Duodenal mucosa (tissue), 2 donors: ENCODE measurements at regions not wholly inside any gene's neighbourhood (a gene's known extent, or its start where the extent isn't known, plus 50 kb on each side); places are given as distances from the start of the nearest gene placed in this dataset.

ENCODE experiments used
- H3K27ac ChIP-seq: one replicate; pipeline ENCODE4 v1.7.0; 2013; ENCODE audit warnings: low read depth, low read length
- H3K27me3 ChIP-seq, 2 donors: one replicate each; pipeline ENCODE4 v1.7.0; 2013; ENCODE audit warnings: low read length in 2 of 2, control low read depth in 1 of 2; ENCODE audit not compliant: insufficient read depth in 2 of 2, control insufficient read depth in 1 of 2
- H3K36me3 ChIP-seq, 2 donors: one replicate each; pipeline ENCODE4 v1.7.0; 2013; ENCODE audit warnings: low read length in 2 of 2, control low read depth in 1 of 2; ENCODE audit not compliant: insufficient read depth in 2 of 2, control insufficient read depth in 1 of 2
- H3K4me1 ChIP-seq, 2 donors: one replicate each; pipeline ENCODE4 v1.7.0; 2013; ENCODE audit warnings: low read length in 2 of 2, control low read depth in 1 of 2; ENCODE audit not compliant: insufficient read depth in 2 of 2, control insufficient read depth in 1 of 2
- H3K4me3 ChIP-seq, 2 donors: one replicate each; pipeline ENCODE4 v1.7.0; 2013; ENCODE audit warnings: low read length in 2 of 2, low read depth in 1 of 2
- H3K9ac ChIP-seq, 2 donors: one replicate each; pipeline ENCODE4 v1.7.0; 2013; ENCODE audit warnings: low read length in 2 of 2, low read depth in 1 of 2
- H3K9me3 ChIP-seq, 2 donors: one replicate each; pipeline ENCODE4 v1.7.0; 2013; ENCODE audit warnings: low read length in 2 of 2, control low read depth in 1 of 2; ENCODE audit not compliant: control insufficient read depth in 1 of 2

- no peaks in the 10 kb centered on the region for H3K4me1 ChIP-seq
Measured at GRCh38 chr3:81255463-81255862, 506.0 kb downstream of the GBE1 start.

DNA sequence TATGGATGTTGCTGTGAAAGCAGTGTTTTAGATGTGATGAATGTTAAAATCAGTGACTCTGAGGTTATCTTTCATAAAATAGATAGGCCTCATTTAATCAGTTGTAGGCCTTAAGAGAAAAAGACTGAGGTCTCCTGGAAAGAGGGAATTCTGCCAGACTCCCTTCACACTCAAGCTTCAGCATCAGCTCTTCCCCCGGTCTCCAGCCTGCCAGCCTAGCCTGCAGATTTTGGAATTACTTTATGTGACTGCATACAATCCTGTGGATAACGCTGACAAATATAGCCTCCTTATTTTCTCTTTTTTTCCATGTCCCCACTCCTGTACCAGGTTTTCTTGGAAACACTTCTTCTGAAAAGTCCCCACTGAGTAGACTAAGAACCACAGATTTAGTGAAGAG, 510.3 kb downstream of the GBE1 start:
- Histone ChIP-seq H3K4me3 (no peak overlapping the region), H3K4me1 (peaks cover 0 to 6% of the 10 kb centered on the region in 2 donors), H3K27me3 (no peaks in the 10 kb centered on the region), H3K27ac (no peak overlapping the region), H3K36me3 (no peaks in the 10 kb centered on the region), H3K9me3 (no peaks in the 10 kb centered on the region), H3K9ac (no peak overlapping the region)

More at GRCh38 chr3:81255463-81255862, 506.0 kb downstream of the GBE1 start:
- no peak overlapping the region for H3K4me3 ChIP-seq
- H3K36me3 ChIP-seq: no peaks in the 10 kb centered on the region
- no peaks in the 10 kb centered on the region for H3K9me3 ChIP-seq
- H3K27me3 ChIP-seq: no peaks in the 10 kb centered on the region
- H3K9ac ChIP-seq: no peak overlapping the region
- H3K27ac ChIP-seq: no peak overlapping the region

- Histone ChIP-seq H3K27ac (no peak overlapping the region), H3K4me3 (no peak overlapping the region)
Measured at GRCh38 chr3:81249540-81250029, 511.9 kb downstream of the GBE1 start.

GRCh38 chr3:81245501-81245900, 515.9 kb downstream of the GBE1 start:
- Histone ChIP-seq H3K4me1 (peaks cover 0 to 6% of the 10 kb centered on the region in 2 donors), H3K4me3 (no peak overlapping the region), H3K27ac (no peak overlapping the region), H3K9me3 (no peaks in the 10 kb centered on the region), H3K36me3 (no peaks in the 10 kb centered on the region), H3K9ac (no peak overlapping the region), H3K27me3 (no peaks in the 10 kb centered on the region)

More at GRCh38 chr3:81249540-81250029, 511.9 kb downstream of the GBE1 start:
- Histone ChIP-seq H3K27me3 (no peaks in the 10 kb centered on the region), H3K9me3 (no peaks in the 10 kb centered on the region), H3K36me3 (no peaks in the 10 kb centered on the region), H3K9ac (no peak overlapping the region), H3K4me1 (peaks cover 0 to 6% of the 10 kb centered on the region in 2 donors)

- no peaks in the 10 kb centered on the region for H3K9me3 ChIP-seq
- H3K36me3 ChIP-seq: no peaks in the 10 kb centered on the region
- H3K27ac ChIP-seq: no peak overlapping the region
- H3K9ac ChIP-seq: no peak overlapping the region
- no peaks in the 10 kb centered on the region for H3K27me3 ChIP-seq
- H3K4me1 ChIP-seq: peaks cover 0 to 4% of the 10 kb centered on the region in 2 donors
- H3K4me3 ChIP-seq: no peak overlapping the region
Measured at GRCh38 chr3:81245043-81245442, 516.4 kb downstream of the GBE1 start.

DNA sequence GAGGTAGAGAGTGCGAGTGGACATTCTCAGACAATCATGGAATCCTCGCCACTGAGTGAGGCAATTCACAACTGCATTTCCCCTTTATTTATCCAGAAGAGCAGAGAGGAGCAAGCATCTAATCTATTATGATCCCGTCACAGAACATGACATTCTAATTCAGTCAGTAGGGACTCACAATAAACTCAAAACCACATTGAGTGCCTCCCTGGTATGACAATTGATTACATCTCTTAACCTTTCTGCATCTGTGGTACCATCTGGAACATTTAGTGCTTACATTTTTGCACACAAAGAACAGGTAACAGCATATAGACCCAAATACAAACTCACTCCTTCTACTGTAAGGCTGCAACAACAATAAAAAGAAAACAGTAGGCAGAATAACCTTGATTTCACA, 517.2 kb downstream of the GBE1 start:
- no peak overlapping the region for H3K27ac ChIP-seq
- H3K9me3 ChIP-seq: no peaks in the 10 kb centered on the region
- H3K9ac ChIP-seq: no peak overlapping the region
- H3K27me3 ChIP-seq: no peaks in the 10 kb centered on the region
- no peaks in the 10 kb centered on the region for H3K4me1 ChIP-seq
- no peak overlapping the region for H3K4me3 ChIP-seq
- H3K36me3 ChIP-seq: no peaks in the 10 kb centered on the region

GRCh38 chr3:81242871-81243270, 518.6 kb downstream of the GBE1 start:
- no peak overlapping the region for H3K4me3 ChIP-seq
- H3K36me3 ChIP-seq: no peaks in the 10 kb centered on the region

GRCh38 chr3:81237181-81237580, 524.3 kb downstream of the GBE1 start:
- Histone ChIP-seq H3K27me3 (no peaks in the 10 kb centered on the region), H3K27ac (no peak overlapping the region), H3K4me1 (no peaks in the 10 kb centered on the region), H3K9me3 (no peaks in the 10 kb centered on the region), H3K9ac (no peak overlapping the region), H3K36me3 (no peaks in the 10 kb centered on the region), H3K4me3 (no peak overlapping the region)

More at GRCh38 chr3:81242871-81243270, 518.6 kb downstream of the GBE1 start:
- H3K9ac ChIP-seq: no peak overlapping the region
- H3K9me3 ChIP-seq: no peaks in the 10 kb centered on the region
- H3K27me3 ChIP-seq: no peaks in the 10 kb centered on the region
- no peak overlapping the region for H3K27ac ChIP-seq
- no peaks in the 10 kb centered on the region for H3K4me1 ChIP-seq

DNA sequence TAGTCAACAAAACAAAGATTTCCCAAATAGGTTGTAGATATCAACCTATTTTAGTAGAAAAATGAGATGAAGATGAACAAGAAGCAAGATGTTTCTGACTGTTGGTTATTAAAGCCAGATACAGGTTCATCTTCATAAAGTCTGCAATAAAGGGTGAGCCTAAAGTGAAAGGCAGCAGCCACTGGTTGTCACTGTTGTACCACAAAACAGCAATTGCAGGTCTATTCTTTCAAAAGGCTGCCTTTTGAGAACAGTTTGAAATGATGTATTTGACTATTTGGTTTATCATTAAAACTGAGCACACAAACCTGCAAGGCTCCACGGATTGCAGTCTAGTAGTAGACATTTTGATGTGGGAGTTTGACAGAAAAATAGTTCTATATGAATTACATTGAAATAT, 543.4 kb downstream of the GBE1 start:
- Histone ChIP-seq H3K4me3 (no peak overlapping the region), H3K27me3 (no peaks in the 10 kb centered on the region), H3K36me3 (no peaks in the 10 kb centered on the region), H3K4me1 (no peaks in the 10 kb centered on the region), H3K9me3 (no peaks in the 10 kb centered on the region), H3K27ac (no peak overlapping the region), H3K9ac (no peak overlapping the region)

- H3K36me3 ChIP-seq: no peaks in the 10 kb centered on the region
- no peaks in the 10 kb centered on the region for H3K27me3 ChIP-seq
- no peaks in the 10 kb centered on the region for H3K9me3 ChIP-seq
- no peak overlapping the region for H3K9ac ChIP-seq
- H3K4me1 ChIP-seq: no peaks in the 10 kb centered on the region
- H3K4me3 ChIP-seq: no peak overlapping the region
- H3K27ac ChIP-seq: no peak overlapping the region
Measured at GRCh38 chr3:81217101-81217500, 544.3 kb downstream of the GBE1 start.

GRCh38 chr3:81216192-81216591, 545.3 kb downstream of the GBE1 start:
- Histone ChIP-seq H3K27me3 (no peaks in the 10 kb centered on the region), H3K36me3 (no peaks in the 10 kb centered on the region), H3K4me3 (no peak overlapping the region)

More at GRCh38 chr3:81216192-81216591, 545.3 kb downstream of the GBE1 start:
- H3K9ac ChIP-seq: no peak overlapping the region
- H3K4me1 ChIP-seq: no peaks in the 10 kb centered on the region
- H3K27ac ChIP-seq: no peak overlapping the region
- no peaks in the 10 kb centered on the region for H3K9me3 ChIP-seq
